ENCODE measurements at regions not wholly inside any gene's neighbourhood (a gene's known extent, or its start where the extent isn't known, plus 50 kb on each side); places are given as distances from the start of the nearest gene placed in this dataset.

DNA sequence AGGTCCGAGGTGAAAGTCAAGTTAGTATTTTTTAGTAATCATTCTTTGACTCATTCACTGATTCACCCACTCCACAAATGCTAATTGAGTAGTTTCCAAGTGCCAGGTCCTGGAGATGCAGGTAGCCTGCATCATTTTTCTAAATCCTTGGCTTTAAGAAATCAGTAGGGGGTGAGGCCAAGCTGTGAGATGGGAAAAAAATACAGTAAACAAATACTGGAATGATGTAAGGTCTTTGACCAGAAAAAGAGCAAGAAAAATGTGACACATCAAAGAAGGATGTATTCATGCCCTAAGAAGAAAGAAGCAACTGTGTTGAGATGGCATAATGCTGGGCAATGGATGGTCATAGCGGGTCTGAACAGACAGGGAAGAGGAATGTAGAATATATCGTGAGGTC is 1386.6 kb downstream of the PCDH7 start:
- no peak for TF ChIP-seq POLR2A (IDR thresholded peaks at IDR 0.05; ENCODE audit: low read length)
- TF ChIP-seq GATA1 (IDR thresholded peaks at IDR 0.05; ENCODE audit: low read depth, low read length), result no peak
